NCI-H1436 (cell line): ENCODE measurements at regions not wholly inside any gene's neighbourhood (a gene's known extent, or its start where the extent isn't known, plus 50 kb on each side); places are given as distances from the start of the nearest gene placed in this dataset.
"Not testable (repeated sequence)": the region's sequence is repeated elsewhere in the genome, so short reads cannot be mapped to it uniquely, and the experiment has no call there.

Experiments
- DNase-seq: peaks from one replicate; lab custom pipeline; 2025; lab: John Stamatoyannopoulos, UW

- DNase-seq, result no peak
Observed at GRCh38 chr2:124967325-124967724, 942.2 kb downstream of the CNTNAP5 start.

- DNase-seq, result no peak
Observed at GRCh38 chr2:124970030-124970429, 944.9 kb downstream of the CNTNAP5 start.

GRCh38 chr2:124973396-124973795 is 948.3 kb downstream of the CNTNAP5 start:
- DNase-seq, result no peak

- no peak for DNase-seq
Observed at GRCh38 chr2:124975224-124975623, 950.1 kb downstream of the CNTNAP5 start.

GRCh38 chr2:124975648-124976047 is 950.6 kb downstream of the CNTNAP5 start:
- no peak for DNase-seq

- no peak for DNase-seq
Observed at GRCh38 chr2:124978597-124978996, 953.5 kb downstream of the CNTNAP5 start.

- DNase-seq, result no peak
Observed at GRCh38 chr2:124983595-124983994, 958.5 kb downstream of the CNTNAP5 start.

- no peak for DNase-seq
Observed at GRCh38 chr2:124985270-124985669, 960.2 kb downstream of the CNTNAP5 start.

- DNase-seq, result no peak
Observed at GRCh38 chr2:124986136-124986535, 961.0 kb downstream of the CNTNAP5 start.

GRCh38 chr2:124986870-124987269 is 961.8 kb downstream of the CNTNAP5 start:
- DNase-seq, result not testable (repeated sequence)

GRCh38 chr2:124987436-124987835 is 962.3 kb downstream of the CNTNAP5 start:
- DNase-seq, result not testable (repeated sequence)

GRCh38 chr2:124988111-124988510 is 963.0 kb downstream of the CNTNAP5 start:
- no peak for DNase-seq

GRCh38 chr2:124988794-124989193 is 963.7 kb downstream of the CNTNAP5 start:
- no peak for DNase-seq

GRCh38 chr2:124993809-124994208 is 968.7 kb downstream of the CNTNAP5 start:
- DNase-seq, result no peak

GRCh38 chr2:124995185-124995912 is 970.3 kb downstream of the CNTNAP5 start:
- DNase-seq, result no peak

- DNase-seq, result no peak
Observed at GRCh38 chr2:124996406-124996805, 971.3 kb downstream of the CNTNAP5 start.

- DNase-seq, result no peak
Observed at GRCh38 chr2:124999906-125000305, 974.8 kb downstream of the CNTNAP5 start.

- no peak for DNase-seq
Observed at GRCh38 chr2:125004106-125004800, 979.2 kb downstream of the CNTNAP5 start.

GRCh38 chr2:125006676-125007075 is 981.6 kb downstream of the CNTNAP5 start:
- DNase-seq, result no peak

- DNase-seq, result not testable (repeated sequence)
Observed at GRCh38 chr2:125028721-125029120, 1003.6 kb downstream of the CNTNAP5 start.

- no peak for DNase-seq
Observed at GRCh38 chr2:125033871-125034270, 1008.8 kb downstream of the CNTNAP5 start.

GRCh38 chr2:125037135-125037653 is 1012.1 kb downstream of the CNTNAP5 start:
- DNase-seq, result no peak

GRCh38 chr2:125041846-125042245 is 1016.8 kb downstream of the CNTNAP5 start:
- no peak for DNase-seq
